Smooth muscle cell (in vitro differentiated cells): ENCODE measurements at regions not wholly inside any gene's neighbourhood (a gene's known extent, or its start where the extent isn't known, plus 50 kb on each side); places are given as distances from the start of the nearest gene placed in this dataset.
"Not testable (repeated sequence)": the region's sequence is repeated elsewhere in the genome, so short reads cannot be mapped to it uniquely, and the experiment has no call there.

Source experiments
- DNase-seq: peaks from one replicate; lab custom pipeline; 2025; ENCODE audit not compliant: unreplicated experiment; lab: John Stamatoyannopoulos, UW
- H2AFZ ChIP-seq: fragments of 200-600 bp; sonication (generic); 2 replicates; pipeline ENCODE4 v1.6.0; 2016; ENCODE audit warnings: antibody characterized with exemption, low read depth, mild to moderate bottlenecking
- H3F3A ChIP-seq: fragments of 200-600 bp; sonication (generic); 2 replicates; pipeline ENCODE4 v1.6.0; 2017; ENCODE audit warnings: antibody characterized with exemption, low read depth
- H3K27ac ChIP-seq: fragments of 200-600 bp; sonication (generic); 2 replicates; pipeline ENCODE4 v1.5.1; 2016; ENCODE audit warnings: low read depth, mild to moderate bottlenecking
- H3K27me3 ChIP-seq: fragments of 200-600 bp; sonication (generic); 2 replicates; pipeline ENCODE4 v1.6.1; 2016; ENCODE audit warnings: low read depth, mild to moderate bottlenecking
- H3K36me3 ChIP-seq: fragments of 200-600 bp; sonication (generic); 2 replicates; pipeline ENCODE4 v1.5.1; 2016; ENCODE audit warnings: low read depth
- H3K4me1 ChIP-seq: fragments of 200-600 bp; sonication (generic); 2 replicates; pipeline ENCODE4 v1.5.1; 2016; ENCODE audit warnings: low read depth
- H3K4me2 ChIP-seq: fragments of 200-600 bp; sonication (generic); 2 replicates; pipeline ENCODE4 v1.6.0; 2016; ENCODE audit warnings: mild to moderate bottlenecking
- H3K4me3 ChIP-seq: fragments of 200-600 bp; sonication (generic); 2 replicates; pipeline ENCODE4 v1.5.1; 2016; ENCODE audit warnings: mild to moderate bottlenecking
- H3K79me2 ChIP-seq: fragments of 200-600 bp; sonication (generic); 2 replicates; pipeline ENCODE4 v1.6.0; 2016; ENCODE audit warnings: low read depth, mild to moderate bottlenecking
- H3K9ac ChIP-seq: fragments of 200-600 bp; sonication (generic); 2 replicates; pipeline ENCODE4 v1.6.0; 2016; ENCODE audit warnings: low read depth
- H3K9me3 ChIP-seq: fragments of 200-600 bp; sonication (generic); replicated peaks from 2 replicates; pipeline ENCODE4 v1.5.1; 2016; ENCODE audit warnings: low read depth
- H4K20me1 ChIP-seq: fragments of 200-600 bp; sonication (generic); 2 replicates; pipeline ENCODE4 v1.6.0; 2016; ENCODE audit warnings: low read depth
- CTCF ChIP-seq: fragments of 200-600 bp; sonication (generic); IDR thresholded peaks from 2 replicates; pipeline ENCODE4 v1.5.1; 2017; ENCODE audit warnings: borderline replicate concordance, mild to moderate bottlenecking, antibody characterized with exemption; ENCODE audit not compliant: insufficient read depth, poor library complexity, severe bottlenecking
- WGBS: methylation state at CpG from one replicate; pipeline ENCODE4 v1.1.7; 2016; ENCODE audit warnings: low lambda C conversion rate; 5-methylcytosine and 5-hydroxymethylcytosine counted together

- Histone ChIP-seq H3K36me3 (no peaks in the 10 kb centered on the region), H3K79me2 (no peaks in the 10 kb centered on the region), H3K4me1 (no peaks in the 10 kb centered on the region), H3F3A (no peaks in the 10 kb centered on the region), H4K20me1 (no peaks in the 10 kb centered on the region), H3K9ac (no peak overlapping the region), H3K27me3 (no peaks in the 10 kb centered on the region), H3K9me3 (no peaks in the 10 kb centered on the region), H3K4me3 (no peak overlapping the region), H3K27ac (no peak overlapping the region), H3K4me2 (no peak overlapping the region), H2AFZ (no peak overlapping the region)
- no peak for DNase-seq
- WGBS = 81% methylated on average over 7 of the region's 7 CpGs
- no peak for TF ChIP-seq CTCF
These were observed 172.7 kb upstream of the NOX3 start for GRCh38 chr6:155628306-155628705.

- H3K36me3 ChIP-seq, H3K79me2 ChIP-seq, H3K4me2 ChIP-seq, H3K27ac ChIP-seq, H3K27me3 ChIP-seq, DNase-seq, H3K4me1 ChIP-seq, H4K20me1 ChIP-seq, H3K9me3 ChIP-seq, H3F3A ChIP-seq, H2AFZ ChIP-seq, H3K4me3 ChIP-seq, H3K9ac ChIP-seq: not testable (repeated sequence)
- 89% methylated on average over 4 of the region's 4 CpGs for WGBS
These were observed 172.1 kb upstream of the NOX3 start for GRCh38 chr6:155627722-155628212.

- Histone ChIP-seq H3K36me3 (no peaks in the 10 kb centered on the region), H3K79me2 (no peaks in the 10 kb centered on the region), H3K9ac (no peak overlapping the region), H3K4me1 (no peaks in the 10 kb centered on the region), H3K4me3 (no peak overlapping the region), H4K20me1 (no peaks in the 10 kb centered on the region), H3K27ac (no peak overlapping the region), H3K4me2 (no peak overlapping the region), H3K27me3 (no peaks in the 10 kb centered on the region), H3K9me3 (no peaks in the 10 kb centered on the region), H2AFZ (no peak overlapping the region), H3F3A (no peaks in the 10 kb centered on the region)
- no peak for DNase-seq
- TF ChIP-seq CTCF = no peak
- 54% methylated on average over 2 of the region's 2 CpGs for WGBS
These were observed 168.0 kb upstream of the NOX3 start for GRCh38 chr6:155623450-155624178.

- Histone ChIP-seq H3F3A (no peaks in the 10 kb centered on the region), H3K9me3 (peaks cover 18% of the 10 kb centered on the region), H3K36me3 (no peaks in the 10 kb centered on the region), H3K4me1 (no peaks in the 10 kb centered on the region), H3K9ac (no peak overlapping the region), H3K27me3 (no peaks in the 10 kb centered on the region), H3K79me2 (no peaks in the 10 kb centered on the region), H3K4me3 (no peak overlapping the region), H4K20me1 (no peaks in the 10 kb centered on the region), H3K27ac (no peak overlapping the region), H3K4me2 (no peak overlapping the region), H2AFZ (no peak overlapping the region)
- WGBS = 88% methylated on average over 4 of the region's 4 CpGs
- no peak for DNase-seq
- no peak for TF ChIP-seq CTCF
These were observed 159.0 kb upstream of the NOX3 start for GRCh38 chr6:155614606-155615005.
